Choroid plexus epithelial cell (primary cell): ENCODE measurements at regions not wholly inside any gene's neighbourhood (a gene's known extent, or its start where the extent isn't known, plus 50 kb on each side); places are given as distances from the start of the nearest gene placed in this dataset.
A peak's percentile ranks its signal among the peaks of the same experiment; 100 is the strongest.

Source experiments
- DNase-seq: peaks from one replicate; pipeline ENCODE4 v3.0.0-alpha.2; 2010; ENCODE audit warnings: low read depth
- H3K4me3 ChIP-seq: 2 replicates; pipeline ENCODE4 v1.5.1; 2011; ENCODE audit warnings: low read depth, mild to moderate bottlenecking, control low read depth, low read length, moderate library complexity
- TF ChIP-seq, protein P1 (sequence below): conservative IDR thresholded peaks from 2 replicates; pipeline ENCODE4 v1.5.1; 2011; ENCODE audit warnings: low read depth, mild to moderate bottlenecking, control low read depth, inconsistent platforms, low read length, moderate library complexity

DNA sequence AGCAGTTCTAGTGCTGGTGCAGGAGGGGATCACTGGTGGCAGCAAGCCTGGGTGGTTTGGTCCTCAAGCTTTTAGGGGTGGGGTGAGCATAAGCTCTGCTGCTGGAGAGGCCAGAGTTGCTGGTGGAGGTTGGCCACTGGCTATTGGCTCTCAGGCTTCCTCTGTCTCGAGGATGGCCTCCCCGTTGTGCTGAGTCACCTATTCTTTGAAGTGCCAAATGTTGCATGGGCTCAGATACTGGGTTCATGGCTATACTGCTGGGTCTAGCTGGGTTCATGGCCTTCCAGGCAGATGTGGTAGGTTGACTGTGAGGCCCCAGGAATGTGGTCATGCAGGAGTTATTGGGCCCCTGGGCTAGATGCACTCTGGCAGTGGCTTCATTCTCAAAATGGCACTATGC, 466.3 kb downstream of the NAF1 start:
- TF ChIP-seq, protein P1, sequence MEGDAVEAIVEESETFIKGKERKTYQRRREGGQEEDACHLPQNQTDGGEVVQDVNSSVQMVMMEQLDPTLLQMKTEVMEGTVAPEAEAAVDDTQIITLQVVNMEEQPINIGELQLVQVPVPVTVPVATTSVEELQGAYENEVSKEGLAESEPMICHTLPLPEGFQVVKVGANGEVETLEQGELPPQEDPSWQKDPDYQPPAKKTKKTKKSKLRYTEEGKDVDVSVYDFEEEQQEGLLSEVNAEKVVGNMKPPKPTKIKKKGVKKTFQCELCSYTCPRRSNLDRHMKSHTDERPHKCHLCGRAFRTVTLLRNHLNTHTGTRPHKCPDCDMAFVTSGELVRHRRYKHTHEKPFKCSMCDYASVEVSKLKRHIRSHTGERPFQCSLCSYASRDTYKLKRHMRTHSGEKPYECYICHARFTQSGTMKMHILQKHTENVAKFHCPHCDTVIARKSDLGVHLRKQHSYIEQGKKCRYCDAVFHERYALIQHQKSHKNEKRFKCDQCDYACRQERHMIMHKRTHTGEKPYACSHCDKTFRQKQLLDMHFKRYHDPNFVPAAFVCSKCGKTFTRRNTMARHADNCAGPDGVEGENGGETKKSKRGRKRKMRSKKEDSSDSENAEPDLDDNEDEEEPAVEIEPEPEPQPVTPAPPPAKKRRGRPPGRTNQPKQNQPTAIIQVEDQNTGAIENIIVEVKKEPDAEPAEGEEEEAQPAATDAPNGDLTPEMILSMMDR: no peak
- H3K4me3 ChIP-seq: no peak overlapping the region
- DNase-seq: no peak

DNA sequence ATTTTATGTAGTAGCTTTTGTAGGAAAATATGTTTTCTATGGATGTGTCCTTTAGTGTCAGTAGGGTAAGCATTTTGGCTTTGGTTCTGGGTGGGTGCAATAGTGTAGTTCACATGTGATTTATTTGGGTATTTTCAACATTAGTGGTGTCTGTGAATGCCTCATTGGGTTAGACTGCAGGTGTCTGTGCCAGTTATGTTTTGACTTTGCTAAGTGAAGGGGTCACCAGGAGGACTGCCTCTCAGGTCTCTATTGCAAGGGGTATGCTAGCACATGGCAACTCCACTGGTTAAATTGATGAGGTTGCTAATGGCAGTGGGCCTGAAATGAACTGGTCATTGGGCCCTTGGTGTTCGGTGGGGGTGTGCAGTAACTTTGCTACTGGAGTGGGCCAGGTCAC, 467.1 kb downstream of the NAF1 start:
- TF ChIP-seq, protein P1: no peak
- no peak overlapping the region for H3K4me3 ChIP-seq
- DNase-seq: no peak

DNA sequence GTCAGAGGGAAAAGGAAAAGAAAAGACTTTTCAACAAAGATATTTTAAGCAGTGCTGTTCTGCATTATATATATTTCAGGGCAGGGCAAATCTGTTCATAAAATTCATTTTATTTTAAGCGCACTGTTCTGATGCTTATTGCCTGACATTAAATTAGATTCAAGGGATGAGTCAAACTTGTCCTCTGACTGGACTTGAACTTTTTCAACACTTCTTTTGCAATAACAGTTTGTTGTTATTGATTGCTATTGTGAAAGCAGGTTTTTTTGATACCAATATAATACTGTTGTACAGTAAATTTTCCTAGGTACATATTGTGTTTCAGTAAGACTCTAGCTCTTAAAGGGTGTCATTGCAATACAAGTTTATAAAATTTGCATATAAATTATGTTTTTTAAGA, 481.3 kb downstream of the NAF1 start:
- peak; percentile 13 for DNase-seq
- TF ChIP-seq, protein P1: no peak
- no peak overlapping the region for H3K4me3 ChIP-seq

DNA sequence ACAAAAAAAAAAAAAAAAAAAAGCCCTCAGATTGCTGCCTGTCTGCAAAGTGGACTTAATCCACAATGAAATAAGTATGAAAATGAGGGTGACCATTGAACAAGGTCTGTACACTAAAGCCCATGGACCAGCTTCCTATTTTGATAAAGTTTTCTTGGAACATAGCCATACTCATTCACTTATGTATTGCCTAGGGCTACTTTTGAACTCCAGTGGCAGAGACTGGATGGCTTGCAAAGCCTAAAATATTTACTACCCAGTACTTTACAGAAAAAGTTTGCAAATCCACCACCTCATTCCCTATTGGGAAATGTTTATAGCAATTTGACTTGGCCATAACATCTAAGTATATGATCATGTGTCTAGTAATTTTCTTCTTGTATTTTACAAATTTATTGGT, 481.7 kb downstream of the NAF1 start:
- peak; percentile 12 for DNase-seq
- TF ChIP-seq, protein P1: no peak

DNA sequence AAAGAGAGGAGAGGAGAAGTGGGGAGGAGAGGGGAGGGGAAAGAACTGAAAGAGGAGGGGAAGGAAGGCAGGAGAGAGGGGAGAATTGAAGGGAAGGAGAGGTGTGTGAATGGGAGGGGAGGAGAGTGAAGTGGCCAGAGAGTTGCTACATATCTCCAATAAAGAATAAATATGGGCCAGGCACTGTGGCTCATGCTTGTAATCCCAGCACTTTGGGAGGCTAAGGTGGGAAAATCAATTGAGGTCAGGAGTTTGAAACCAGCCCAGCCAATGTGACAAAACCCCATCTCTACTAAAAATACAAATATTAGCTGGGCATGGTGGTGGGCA, 482.4 kb downstream of the NAF1 start:
- no peak overlapping the region for H3K4me3 ChIP-seq
- DNase-seq: no peak
- TF ChIP-seq, protein P1: no peak

More for the DNA sequence above, 481.7 kb downstream of the NAF1 start:
- H3K4me3 ChIP-seq: no peak overlapping the region

DNA sequence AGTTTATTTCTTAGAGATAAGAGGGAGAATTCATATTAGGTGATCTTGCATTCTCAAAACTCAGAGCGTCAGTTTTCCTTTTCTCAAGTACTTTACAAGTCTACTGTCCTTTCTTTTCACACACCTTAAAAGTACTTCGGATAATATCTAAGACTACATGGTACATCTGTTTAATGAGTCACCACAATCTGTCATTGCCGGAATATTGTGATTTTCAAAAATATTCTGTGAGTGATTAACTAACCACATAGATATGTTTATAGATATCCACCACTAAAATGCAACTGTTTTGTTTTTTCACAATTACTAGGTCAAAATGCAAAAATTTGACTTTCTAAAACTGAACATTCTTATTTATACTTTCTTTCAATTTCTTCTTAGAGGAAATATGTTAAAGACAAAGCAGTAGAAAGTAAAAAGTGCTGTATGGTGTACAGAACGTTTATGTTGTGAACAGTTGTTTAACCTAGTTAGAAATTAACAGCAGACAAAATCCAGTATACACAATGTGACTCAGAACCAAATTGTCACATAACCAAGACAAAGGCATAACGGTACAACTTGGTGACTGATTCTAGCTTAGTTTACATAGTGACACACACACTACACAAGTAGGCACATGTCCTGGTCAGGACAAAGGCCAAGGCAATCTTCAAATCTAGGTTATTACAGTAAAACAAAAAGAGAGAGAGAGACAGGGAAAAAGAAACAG, 482.9 kb downstream of the NAF1 start:
- peak; percentile 69 for DNase-seq
- TF ChIP-seq, protein P1: no peak
- H3K4me3 ChIP-seq: no peak overlapping the region

DNA sequence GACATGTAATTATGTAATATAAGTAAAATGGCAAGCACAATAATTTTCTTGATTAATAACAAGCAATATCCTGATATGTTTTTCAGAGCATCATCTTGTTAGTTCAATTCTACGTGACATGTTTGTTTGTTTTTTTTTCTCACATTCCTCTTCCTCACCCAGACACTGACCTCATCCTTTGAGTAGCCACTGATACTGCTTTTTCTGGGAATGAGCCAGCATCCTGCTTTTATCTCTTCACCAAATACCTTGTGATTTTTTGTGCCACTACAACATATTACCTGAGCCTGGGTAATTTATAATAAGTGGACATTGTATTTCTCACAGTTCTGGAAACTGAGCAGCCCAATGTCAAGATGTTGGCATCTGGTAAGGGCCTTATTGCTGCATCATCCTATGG, 484.0 kb downstream of the NAF1 start:
- DNase-seq: peak; percentile 42
- H3K4me3 ChIP-seq: no peak overlapping the region

More for the DNA sequence above, 484.0 kb downstream of the NAF1 start:
- TF ChIP-seq, protein P1: no peak
